Stimulated activated naive CD8-positive, alpha-beta T cell treated with anti-CD3 and anti-CD28 coated beads, Interleukin-15, Interleukin-2, amounts not matched to agents 100 U/mL and 50 U/mL, for 24 hours (primary cell): ENCODE measurements at regions not wholly inside any gene's neighbourhood (a gene's known extent, or its start where the extent isn't known, plus 50 kb on each side); places are given as distances from the start of the nearest gene placed in this dataset.

Experiments
- ATAC-seq: fragments of 150-1000 bp; cut with Tn5 transposase; one replicate; pipeline ENCODE4 v1.10.0; 2021
- DNase-seq: peaks from one replicate; pipeline ENCODE4 v3.0.0; 2021

DNA sequence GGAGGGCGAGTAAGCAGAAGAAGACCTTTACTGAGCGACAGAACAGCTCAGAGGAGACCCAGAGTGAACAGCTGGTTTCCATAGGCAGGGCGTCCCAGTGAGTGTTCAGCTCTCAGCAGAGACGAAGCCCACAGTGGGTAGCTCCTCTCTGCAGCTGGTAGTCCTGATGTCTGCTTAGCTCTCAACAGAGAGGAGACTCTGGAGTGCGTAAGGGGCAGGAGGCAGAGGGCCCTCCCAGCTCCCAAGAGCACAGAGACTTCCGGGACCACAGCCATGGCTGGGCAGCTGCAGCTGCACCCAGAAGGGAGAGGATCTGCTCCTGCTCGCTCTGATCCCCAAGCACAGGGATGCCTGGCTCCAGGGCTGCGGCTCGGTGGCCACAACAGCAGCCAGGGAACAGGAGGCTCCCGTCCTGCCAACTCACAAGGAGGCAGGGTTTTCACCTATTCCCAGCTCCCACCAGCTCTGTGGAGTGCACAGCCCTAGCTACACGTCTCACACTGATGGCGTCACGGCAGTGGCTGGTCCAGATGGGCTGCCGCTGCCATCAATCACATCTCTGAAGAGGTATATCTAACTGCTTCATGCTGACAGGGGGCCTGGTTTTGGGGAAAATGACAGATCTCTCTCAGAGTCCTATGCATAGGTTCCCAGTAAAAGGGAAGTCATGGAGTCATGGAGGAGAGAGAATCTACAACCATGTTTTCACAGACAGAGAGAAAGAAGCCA, 2660.1 kb upstream of the PCDH20 start:
- ATAC-seq = no peak
- no peak for DNase-seq

- DNase-seq (no peak), ATAC-seq (no peak)
Observed at GRCh38 chr13:64074971-64075474, 2659.4 kb upstream of the PCDH20 start.

DNA sequence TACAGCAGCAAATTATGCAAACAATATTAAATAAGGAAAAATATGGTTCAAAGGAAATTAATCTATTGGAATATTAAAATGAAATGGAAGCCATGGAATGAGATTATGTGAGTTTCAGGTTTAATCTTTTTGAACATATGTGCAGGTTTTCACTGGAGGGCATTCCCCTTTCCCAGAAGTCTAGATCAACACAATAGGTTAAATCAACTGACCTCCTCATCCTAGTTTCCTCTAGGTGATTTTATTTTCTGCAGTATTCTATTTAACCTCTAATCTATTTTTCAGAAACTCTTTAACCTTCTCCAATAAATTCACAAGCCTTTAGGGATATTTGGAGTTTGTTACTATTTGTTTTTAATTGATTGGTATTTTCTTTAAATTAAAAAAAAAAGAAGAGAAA, 2657.6 kb upstream of the PCDH20 start:
- no peak for ATAC-seq
- no peak for DNase-seq

GRCh38 chr13:64071352-64071751, 2655.7 kb upstream of the PCDH20 start:
- DNase-seq (no peak), ATAC-seq (no peak)

DNA sequence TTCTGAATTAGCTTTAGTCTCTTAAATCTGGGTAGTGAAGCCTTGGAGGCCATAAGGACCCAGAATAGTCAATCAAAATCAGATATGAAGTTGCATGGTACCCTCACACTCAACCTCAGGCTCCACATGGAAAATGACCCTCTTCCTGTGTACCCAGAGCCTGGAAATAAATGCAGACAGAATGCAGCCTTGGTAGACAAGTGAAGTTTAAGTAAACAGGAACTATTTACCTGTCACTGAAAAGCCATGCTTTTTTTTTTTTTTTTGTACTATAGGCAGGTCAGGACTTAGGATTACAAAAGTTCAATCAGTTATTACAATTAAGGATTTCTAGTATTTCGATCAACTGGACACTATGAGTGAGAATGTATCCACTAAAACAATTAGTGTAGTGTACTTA, 2654.2 kb upstream of the PCDH20 start:
- DNase-seq = no peak
- ATAC-seq = no peak

- DNase-seq (no peak), ATAC-seq (no peak)
Observed at GRCh38 chr13:64066711-64067110, 2651.1 kb upstream of the PCDH20 start.

GRCh38 chr13:64061649-64062048, 2646.0 kb upstream of the PCDH20 start:
- ATAC-seq (no peak), DNase-seq (no peak)

- no peak for DNase-seq
- ATAC-seq = no peak
Observed at GRCh38 chr13:64057372-64058020, 2641.8 kb upstream of the PCDH20 start.

DNA sequence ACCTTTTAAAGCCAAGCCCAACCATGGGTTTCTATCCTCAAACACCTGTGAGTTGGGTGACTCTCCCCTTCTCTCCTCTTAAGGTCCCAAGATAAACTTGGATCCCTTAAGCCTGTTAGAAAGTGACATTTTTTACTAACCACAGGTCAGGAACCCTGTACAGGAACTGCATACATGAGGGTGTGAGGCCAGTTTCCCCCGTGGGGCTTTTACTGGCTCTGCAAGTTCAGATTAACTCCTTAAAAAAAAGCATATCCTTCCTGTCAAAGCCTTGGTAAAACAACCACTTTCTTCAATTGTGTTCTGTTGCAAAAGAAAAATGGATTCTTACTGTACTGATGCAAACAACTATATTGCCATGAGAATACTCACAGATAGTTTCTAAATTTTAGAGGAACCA, 2638.7 kb upstream of the PCDH20 start:
- DNase-seq = no peak
- no peak for ATAC-seq

GRCh38 chr13:64052521-64052920, 2636.9 kb upstream of the PCDH20 start:
- ATAC-seq (no peak), DNase-seq (no peak)

- ATAC-seq (no peak), DNase-seq (no peak)
Observed at GRCh38 chr13:64051278-64051677, 2635.6 kb upstream of the PCDH20 start.

GRCh38 chr13:64041296-64041695, 2625.6 kb upstream of the PCDH20 start:
- no peak for ATAC-seq
- DNase-seq = no peak

GRCh38 chr13:64033921-64034320, 2618.3 kb upstream of the PCDH20 start:
- DNase-seq (no peak), ATAC-seq (no peak)

DNA sequence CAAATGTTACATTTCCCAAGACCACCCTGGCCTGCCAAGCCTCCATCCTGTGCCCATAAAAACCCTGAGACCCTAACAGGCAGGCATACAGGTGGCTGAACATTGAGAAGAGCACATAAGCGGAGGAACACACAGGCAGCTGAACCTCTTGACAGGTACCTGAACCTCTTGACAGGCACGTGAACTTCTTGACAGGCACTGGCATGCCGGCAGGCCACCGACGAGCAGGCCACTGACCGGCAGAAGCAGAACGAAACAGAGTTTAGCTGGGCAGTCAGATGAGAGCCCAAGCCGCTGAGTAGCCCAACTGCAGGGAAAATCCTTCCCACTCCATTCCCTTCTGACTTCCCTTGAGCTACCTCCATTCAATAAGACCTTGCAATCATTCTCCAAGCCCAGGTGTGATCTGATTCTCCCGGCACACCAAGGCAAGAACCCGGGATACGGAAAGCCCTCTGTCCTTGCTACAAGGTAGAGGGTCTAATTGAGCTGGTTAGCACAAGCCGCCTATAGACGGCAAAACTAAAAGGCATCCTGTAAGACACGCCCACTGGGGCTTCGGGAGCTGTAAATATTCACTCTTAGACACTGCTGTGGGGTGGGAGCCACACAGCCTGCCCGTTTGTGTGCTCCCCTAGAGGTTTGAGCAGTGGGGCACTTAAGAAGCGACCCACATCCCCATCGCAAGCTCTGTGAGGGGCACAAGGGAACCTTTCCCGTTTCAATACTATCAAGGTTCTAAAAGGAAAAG, 2613.9 kb upstream of the PCDH20 start:
- no peak for ATAC-seq
- no peak for DNase-seq

- DNase-seq = no peak
- ATAC-seq = no peak
Observed at GRCh38 chr13:64028551-64028950, 2612.9 kb upstream of the PCDH20 start.

- DNase-seq (no peak), ATAC-seq (no peak)
Observed at GRCh38 chr13:64020126-64020525, 2604.5 kb upstream of the PCDH20 start.

DNA sequence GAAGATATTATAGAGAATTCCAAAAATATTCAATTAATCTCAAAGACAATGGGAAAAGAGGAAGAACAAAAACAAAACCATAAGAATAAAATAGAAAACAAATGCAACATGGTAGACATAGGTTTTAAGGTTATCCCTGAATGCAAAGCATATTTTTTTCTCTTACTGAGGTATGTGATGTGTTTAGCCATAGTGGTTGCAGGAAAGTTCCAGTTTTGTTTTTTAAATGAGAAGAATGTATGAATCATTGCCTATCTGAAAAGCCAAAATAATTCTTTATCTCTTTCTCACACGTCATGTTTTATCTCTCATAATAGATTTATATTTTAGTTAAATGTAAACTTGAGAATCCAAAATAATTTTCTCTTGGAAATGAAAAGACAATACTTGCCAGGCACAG, 2591.7 kb upstream of the PCDH20 start:
- DNase-seq (no peak), ATAC-seq (no peak)

DNA sequence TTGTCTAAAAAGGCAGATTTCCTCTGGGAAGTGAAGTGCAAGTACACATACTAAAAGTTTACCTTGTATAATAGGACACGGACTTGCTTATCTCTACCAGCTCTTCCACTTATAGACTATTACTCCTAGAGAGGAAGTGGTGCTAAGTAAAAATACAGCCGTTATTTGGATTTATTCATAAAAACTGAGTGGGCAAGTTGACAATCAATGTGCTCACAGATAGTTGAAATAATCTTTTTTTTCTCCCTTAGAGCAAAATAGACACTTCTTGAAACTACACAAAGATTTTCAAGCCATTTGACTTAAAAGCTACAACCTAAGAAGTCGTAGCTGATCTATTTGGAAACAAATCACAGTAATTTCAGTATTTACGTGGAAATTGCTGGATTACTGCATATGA, 2584.7 kb upstream of the PCDH20 start:
- DNase-seq (no peak), ATAC-seq (no peak)

DNA sequence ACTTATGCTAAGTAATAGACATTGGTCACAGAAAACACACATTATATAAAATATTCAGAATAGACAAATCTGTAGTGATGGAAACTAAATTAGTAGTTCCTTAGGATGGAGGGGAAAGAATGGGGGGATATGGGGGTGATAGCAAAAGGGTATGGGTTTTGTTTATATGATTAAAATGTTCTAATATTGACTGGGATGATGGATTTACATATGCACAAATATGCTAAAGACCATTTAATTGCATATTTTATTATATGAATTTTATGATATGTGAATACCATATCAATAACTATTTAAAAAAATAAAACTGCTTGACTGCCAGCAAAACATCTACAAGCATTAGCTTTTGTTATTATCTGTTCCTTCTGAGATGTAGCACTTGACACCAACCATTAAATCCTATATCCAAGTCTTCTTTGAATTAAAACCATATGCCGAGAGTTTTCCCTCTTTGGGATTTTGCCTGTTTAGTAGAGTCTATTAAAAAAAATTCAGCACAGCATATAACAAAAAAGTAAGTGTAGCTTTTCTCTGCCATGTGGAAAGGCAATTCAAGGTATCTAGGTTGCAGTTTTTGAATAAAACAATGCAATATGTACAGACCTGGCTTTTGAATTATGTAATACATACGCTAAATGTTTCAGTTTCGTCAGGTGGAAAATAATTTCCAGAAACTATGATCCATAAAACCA, 2584.1 kb upstream of the PCDH20 start:
- DNase-seq (no peak), ATAC-seq (no peak)

DNA sequence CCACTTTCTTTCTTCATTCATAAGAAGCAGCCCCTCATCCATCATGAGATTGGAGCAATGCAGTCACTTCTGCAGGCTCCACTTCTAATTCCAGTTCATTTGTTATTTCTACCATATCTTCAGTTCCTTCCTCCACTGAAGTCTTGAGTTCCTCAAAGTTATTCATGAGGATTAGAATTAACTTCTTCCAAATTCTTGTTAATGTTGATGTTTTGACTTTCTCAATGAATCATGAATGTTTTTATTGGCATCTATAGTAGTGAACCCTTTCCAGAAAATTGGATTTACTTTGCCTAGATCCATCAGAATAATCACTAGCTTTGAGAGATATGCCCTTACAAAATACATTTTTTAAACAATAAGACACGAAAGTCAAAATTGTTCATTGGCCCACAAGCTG, 2567.7 kb upstream of the PCDH20 start:
- ATAC-seq (no peak), DNase-seq (no peak)

- ATAC-seq (no peak), DNase-seq (no peak)
Observed at GRCh38 chr13:63979951-63980350, 2564.3 kb upstream of the PCDH20 start.

- ATAC-seq (no peak), DNase-seq (no peak)
Observed at GRCh38 chr13:63972328-63972727, 2556.7 kb upstream of the PCDH20 start.

DNA sequence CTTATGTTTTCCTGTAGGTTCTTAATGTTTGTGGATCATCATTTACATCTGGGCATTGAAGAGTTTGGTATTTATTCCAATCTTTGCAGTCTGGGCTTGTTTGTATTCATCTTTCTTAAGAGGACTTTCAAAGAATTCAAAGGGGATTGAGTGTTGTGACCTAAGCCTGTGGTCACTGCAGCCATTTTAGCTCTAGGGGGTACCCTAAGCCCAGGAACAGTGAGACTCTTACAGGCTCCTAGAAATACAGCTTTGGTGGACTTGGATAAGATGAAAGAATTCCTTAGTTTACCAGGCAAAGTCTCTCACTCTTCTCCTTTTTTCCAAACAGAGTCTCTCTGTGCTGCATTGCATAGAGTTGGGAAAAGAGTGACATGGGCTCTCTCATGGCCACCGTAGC, 2539.0 kb upstream of the PCDH20 start:
- DNase-seq (no peak), ATAC-seq (no peak)
